ENCODE measurements at regions not wholly inside any gene's neighbourhood (a gene's known extent, or its start where the extent isn't known, plus 50 kb on each side); places are given as distances from the start of the nearest gene placed in this dataset.

- TF ChIP-seq EZH2phosphoT487 (IDR thresholded peaks at IDR 0.05; ENCODE audit: insufficient read depth, low read depth) (no peak), EZH2 (IDR thresholded peaks at IDR 0.05; ENCODE audit: insufficient read depth, poor library complexity, severe bottlenecking) (no peak)
Measured at GRCh38 chr1:56249234-56249633, 330.1 kb downstream of the PLPP3 start.
